GM18499 (cell line): ENCODE measurements at regions not wholly inside any gene's neighbourhood (a gene's known extent, or its start where the extent isn't known, plus 50 kb on each side); places are given as distances from the start of the nearest gene placed in this dataset.

Experiments used
- ATAC-seq: cut with Tn5 transposase; IDR thresholded peaks from one replicate; pipeline ENCODE4 v1.9.1; 2021; ENCODE audit warnings: moderate number of reproducible peaks; ENCODE audit not compliant: insufficient read depth, unreplicated experiment

DNA sequence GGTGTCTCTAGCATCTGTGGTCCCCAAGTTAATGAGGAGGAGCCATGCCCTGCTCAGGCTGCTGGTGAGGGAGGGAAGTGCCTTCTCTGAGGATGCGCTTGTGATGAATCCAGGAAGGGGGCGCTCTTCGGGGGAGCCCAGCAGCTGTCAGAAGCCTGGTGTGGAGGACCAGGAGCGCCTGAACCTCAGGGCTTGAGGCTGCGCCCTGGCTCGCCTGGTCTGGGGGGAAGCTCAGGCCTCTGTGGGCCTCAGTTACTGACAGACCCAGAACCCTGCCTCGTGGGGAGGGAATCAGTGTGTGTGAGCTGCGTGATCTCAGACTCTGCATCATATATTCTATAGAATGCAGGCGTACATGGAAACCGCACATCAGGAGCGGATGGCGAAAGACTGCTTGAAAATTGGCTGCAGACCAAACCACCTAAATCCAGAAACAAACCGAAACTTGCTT is 126.1 kb downstream of the SEC14L1 start:
- ATAC-seq, result no peak

DNA sequence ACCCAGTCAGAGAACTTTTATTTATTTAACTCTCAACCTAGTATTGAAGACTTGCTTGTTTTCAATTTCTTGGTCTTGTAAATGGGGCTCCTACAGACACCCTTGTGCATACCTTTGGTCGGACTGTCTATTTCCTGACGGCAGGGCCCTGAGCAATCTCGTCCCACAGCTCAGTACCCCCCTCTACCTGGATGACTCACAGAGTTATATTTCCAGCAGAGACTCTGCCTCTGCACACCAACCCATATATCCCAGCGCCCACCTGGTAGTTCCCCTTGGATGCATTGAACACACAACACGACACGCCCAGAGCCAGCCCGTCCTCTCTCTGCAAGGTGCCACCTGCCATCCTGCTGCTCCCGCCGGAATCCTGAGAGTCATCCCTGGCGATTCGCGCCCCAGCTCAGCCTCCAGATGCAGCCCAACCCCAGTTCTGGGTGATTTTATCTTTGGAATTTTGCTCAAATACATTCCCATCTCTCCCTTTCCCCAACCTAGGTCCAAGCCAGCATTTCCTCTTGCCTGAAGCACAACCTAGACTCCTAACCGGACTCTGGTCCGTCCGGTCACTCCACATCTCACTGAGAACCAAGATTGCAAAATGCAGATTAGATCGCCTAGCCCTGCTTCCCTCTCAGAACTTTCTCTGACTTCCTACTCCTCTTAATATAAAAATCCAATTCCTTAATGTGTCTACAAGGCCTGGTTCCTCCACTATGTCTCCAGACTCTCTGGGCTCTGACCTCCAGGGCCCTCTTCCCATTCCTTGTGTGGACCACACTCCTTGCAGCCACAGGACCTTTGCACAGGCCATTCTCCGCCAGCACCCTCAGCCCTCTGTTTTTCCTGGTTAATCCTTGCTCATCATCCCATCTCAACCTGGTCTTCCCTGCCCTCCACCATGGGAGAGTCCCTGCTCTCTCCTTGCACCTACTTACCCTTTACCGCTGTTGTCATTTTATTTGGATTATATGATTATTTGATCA is 129.2 kb downstream of the SEC14L1 start:
- no peak for ATAC-seq

DNA sequence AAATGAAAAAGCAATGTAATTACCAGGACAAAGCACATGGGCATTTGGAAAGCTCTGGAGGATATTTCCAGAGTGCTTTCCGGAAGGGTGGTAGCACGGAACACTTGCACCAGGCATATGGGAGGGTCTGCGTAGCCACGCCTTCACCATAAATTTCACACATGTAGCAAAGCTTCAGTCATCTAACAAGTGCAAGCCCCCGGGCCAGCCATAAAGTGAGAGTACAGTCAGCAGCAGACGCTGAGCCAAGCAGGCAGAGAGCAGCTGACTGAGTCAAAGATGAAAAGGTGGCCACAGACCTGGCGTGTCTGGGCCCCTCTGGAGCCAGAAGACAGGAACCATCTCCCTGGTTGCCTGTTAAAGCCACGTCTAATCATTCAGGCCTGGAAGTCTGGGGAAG is 130.6 kb downstream of the SEC14L1 start:
- ATAC-seq, result no peak

DNA sequence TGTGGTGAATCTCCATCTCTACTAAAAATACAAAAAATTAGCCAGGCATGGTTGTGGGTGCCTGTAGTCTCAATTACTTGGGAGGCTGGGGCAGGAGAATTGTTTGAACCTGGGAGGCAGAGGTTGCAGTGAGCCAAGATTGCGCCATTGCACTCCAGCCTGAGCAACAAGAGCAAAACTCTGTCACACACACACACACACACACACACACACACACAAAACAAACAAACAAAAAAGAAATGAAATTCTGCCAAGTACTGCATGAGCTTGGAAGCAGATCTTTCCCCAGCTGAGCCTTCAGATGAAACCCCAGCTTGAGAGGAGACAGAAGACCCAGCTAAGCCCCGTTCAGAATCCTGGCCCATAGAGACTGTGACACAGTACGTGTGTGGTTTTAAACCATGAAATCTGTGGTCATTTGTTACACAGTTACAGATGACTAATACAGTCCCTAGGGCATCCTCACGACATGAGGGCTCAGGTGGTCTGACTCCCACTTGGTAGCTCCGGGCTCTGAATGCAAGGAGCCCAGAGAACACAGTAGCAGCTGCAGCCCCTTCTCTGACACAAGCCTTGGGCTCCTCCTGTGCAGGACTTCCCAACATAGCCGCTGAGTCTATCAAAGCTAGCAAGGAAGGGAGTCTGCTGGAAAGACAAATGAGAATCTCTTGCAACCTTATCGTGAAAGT is 132.8 kb downstream of the SEC14L1 start:
- no peak for ATAC-seq

DNA sequence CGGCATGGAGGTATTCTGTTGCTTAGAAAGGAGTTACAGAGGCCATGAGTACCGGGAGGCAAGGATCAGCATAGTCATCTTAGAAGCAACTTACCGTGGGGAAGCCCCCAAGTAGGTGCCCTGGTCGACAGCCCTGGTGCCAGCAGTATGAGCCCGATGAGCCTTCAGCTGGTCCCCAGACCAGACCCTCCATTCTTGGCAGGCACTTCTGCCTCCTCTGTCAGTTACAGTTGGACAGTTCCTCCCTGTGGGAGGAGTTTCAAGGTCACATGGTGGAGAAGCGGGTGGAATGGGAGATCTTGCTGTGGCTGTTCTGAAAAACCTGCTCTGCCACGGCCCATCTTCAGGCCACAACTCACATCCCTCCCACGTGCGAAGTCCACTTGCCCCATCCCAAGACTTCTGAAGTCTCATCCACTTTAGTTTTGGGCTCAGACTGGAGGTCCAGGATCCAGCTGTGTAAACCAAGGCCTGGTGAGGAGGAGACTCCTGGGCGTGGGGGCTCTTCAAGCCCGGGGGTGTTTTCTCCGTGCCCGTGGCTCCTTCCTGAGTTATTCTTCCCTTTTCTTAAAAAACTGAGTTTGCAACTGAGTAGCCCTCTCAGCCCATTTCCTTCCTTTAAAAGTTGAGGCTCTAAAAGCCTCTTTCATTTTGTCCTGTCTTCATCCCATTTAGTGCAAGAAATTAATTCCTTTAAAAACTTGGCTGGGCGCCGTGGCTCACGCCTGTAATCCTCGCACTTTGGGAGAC is 133.5 kb downstream of the SEC14L1 start:
- ATAC-seq, result no peak

DNA sequence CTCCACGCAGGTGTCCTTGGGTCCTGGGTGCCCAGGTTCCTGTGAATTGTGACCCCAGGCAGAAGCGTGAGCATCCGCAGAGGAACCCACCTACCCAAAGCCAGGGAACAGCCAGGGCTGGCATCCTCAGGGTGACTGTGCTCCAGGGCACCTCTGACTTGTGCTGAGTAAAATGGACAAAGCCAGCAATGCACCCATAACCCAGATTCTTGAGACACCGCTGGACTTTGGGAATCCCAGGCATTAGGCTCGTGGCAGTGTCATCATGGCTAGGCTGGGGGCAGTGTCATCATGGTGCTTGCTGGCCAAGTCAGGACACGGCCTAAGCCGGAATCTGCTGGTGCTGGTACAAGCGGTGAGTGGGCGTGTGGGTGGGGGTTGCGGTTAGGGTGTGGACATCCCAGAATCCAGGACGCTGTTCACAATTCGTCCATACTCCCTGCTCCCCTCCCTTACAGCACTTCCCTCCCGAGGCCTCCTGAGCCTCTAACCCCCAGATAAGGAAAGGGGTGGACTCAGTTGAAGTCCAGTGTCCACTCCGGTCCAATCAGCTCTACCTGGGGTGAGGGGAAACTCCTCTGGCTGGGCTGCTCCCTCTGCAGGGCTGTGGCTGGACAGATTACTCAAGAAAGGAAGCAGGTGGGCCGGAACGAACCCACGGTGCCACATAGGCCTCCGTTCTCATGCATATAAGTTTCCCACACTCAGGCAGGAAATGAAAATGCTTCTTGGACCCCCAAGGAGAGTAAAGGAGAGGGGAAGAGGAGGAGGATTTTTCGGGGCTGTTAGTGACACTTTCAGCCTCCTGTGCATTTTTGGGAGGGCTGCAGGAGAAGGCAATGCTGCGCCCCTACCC is 138.9 kb downstream of the SEC14L1 start:
- no peak for ATAC-seq

DNA sequence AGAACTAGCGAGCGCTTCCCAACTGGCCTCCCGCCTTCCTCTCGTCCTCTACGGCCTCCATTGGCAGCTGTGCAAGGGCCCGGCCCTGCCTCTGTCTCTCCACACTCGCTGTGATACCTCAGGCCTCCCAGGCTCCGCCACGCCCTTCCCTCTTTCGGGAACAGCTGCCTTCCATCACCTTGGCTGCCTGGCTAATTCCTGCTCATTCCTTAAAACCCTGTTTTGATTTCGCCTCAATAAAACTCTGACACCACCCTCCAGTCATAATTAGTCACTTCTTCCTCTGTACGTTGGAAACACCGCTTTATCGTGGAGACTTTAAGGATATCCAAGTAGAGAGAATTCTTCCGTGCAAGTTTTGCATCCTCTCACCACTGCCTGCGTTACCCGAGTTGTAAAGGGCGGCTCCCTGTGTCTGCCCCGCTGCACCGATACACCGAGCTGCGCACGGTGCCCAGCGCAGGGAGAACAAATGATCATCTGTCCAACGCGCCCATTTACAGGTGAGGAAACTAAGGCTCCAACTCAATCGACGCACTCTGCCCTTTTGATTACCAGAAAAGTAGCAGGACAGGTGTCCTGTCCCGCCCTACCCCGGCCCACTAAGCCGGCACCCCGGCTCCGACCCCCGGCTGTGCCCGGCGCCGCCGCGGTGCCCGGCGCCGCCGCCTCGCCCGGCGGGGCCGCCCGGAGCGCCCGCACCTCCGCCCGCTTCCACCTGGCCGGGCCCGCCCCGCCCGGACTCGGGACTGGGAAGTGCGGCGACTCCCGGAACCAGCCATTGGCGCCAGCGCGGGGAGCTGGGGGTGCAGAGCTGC is 139.7 kb downstream of the SEC14L1 start:
- no peak for ATAC-seq

DNA sequence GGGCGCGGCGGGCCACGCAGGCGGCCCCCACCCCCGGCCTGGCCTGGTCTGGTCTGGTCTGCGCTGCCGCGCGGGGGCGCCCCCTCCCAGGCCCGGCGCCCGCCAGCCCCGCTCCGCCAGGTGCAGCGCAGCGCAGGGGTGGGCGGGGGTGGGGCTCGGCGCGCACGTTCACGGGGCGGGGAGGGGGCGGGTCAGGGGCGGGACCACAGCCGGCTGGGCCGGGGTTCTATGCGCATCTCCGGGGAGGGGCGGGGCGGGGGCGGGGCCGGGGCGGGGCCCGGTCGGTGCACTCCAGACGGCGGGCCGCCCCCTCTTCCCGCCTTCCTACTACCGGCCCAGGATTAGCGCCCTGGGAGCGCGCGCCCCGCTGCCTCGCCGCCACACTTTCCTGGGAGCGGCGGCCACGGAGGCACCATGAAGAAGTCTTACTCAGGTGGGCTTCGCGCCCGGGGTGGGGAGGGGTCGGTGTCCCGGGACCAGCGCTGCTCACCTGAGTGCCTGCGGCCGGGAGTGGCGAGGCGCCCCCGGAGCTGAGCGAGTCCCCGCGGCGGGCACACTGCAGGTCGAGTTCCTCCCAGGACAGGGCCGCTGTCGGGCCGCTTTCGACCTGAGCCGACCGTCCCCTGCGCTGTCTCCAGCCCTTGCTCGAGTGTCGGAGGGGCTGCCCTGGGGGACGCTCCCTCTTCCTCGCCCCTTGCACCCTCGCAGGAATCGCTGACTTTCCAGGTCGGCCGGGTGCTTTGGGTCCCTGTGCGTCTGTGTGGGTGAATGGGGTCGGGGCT is 140.5 kb downstream of the SEC14L1 start:
- ATAC-seq, result no peak

DNA sequence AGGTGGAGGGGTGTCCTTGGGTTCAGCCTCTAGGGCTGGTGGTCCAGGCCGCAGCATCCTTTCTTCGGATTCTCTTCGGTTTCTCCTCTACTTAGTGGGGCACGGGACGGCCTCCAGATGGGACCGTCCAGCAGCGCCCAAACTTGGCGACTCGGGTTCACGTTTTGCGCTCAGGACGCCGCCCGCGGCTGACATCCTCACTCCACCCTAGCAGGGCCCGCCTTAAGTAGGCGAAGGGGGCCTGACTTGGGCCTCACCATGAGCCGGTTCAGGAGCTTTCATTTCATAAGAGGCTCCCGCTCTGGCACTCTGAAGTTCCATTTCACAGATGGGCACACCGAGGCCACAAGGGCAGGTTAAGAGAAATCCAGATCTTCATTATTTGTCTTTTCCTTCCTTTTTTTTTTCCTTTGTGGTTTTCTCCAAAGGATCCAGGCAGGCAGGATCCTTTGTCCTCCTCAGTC is 141.2 kb downstream of the SEC14L1 start:
- ATAC-seq, result no peak

DNA sequence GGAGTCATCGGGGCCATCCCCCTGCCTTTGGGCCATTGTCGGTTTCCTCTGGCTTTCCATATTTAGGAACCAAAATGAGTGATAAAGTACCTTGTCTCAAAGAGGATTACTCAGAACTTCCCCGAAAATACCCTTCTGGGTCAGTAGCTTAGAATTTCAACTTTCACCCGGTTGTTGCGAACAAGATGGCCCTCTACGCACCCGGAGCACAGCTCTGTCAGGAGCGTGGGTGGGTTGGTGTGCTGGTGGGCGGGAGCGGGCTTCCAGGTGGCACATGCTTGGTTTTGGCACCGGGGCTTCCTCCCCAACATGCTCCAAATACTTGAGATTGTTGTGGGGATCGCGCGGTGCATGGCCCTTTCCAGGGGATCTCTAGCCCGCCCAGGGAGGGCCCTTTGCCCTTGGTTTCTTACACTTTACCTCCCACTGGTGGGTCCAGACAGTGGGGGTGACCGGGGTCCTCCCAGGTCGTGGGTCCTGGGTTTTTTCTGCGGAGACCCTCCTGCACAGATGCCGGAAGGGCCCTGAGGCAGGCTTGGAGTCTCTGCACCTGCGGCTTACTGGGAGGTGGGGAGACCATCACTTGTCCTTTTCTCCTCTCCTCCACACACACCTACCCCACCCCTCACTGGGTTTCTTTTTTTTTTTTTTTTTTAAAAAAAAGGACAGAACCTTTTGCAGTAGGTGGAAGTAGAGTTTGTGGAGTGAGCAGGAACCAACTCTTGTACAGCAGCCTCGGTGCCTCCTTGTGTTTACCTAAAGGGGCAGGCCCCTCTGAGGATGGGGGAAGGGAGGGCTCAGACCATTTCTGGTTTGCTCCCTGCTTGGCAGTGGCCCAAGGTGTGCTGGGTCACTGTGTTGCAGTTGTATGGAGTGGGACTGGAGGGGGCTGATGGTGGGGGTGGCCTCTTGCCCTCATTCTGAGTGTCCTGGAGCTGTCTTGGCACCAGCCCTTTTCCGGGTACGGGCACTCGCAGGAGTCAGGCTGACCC is 142.1 kb downstream of the SEC14L1 start:
- ATAC-seq, result no peak

DNA sequence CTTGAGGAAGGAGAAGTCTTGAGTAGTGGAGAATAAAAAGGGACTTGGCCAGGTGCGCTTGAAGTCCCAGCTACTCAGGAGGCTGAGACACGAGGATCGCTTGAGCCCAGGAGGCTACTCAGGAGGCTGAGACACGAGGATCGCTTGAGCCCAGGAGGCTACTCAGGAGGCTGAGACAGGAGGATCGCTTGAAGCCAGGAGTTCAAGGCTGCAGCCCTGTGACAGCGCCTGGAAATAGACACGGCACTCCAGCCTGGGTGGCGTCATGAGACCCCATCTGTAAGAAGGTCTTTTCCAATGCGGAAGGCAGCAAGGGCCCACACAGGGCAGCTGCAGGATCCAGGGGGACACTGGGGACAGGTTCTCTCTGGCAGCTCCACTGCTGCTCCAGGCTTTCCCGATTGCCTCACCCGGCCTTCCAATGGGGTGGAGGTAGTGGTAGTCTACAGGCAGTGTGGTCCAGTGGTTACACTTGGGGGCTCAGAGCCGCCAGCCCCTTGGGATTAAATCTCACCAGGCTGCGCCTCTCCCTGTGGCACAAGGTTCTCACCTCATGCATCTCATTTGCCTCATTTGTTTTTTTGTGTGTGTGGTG is 143.4 kb downstream of the SEC14L1 start:
- ATAC-seq, result no peak

DNA sequence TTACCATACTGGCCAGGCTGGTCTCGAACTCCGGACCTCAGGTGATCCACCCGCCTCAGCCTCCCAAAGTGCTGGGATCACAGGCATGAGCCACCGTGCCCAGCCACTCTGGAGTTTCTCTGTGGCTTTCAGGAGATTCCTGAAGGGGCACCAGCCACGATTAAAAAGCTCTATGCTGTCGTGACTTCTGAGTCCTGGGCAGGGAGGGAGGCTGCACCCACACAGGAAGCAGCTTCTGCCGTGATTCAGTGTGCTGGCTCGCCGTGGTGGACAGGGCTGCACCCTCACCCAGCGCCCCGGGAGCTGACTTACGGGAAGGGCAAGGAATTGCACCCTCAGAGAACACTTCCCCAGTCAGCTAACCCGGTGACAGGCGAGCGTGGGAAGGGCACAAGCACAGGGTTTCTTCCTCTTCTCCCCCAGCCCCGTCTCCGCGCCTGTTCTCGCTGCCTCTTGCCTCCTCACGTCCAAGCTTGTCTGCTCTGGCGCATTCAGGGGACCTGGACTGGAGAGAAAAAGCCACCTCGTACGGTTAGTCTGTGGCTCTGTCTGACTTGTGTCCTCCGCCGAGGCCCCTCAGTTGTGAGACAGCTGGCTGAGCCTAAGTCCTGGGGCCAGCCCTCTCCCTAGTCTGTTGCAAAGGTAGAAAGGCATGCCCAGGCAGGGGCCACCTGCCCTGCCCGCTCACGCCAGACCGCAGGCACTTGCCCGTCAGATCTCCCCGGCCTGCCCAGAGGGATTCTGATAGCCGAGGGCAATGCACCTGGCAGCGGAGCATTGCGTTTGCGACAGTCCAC is 145.0 kb downstream of the SEC14L1 start:
- ATAC-seq, result no peak

DNA sequence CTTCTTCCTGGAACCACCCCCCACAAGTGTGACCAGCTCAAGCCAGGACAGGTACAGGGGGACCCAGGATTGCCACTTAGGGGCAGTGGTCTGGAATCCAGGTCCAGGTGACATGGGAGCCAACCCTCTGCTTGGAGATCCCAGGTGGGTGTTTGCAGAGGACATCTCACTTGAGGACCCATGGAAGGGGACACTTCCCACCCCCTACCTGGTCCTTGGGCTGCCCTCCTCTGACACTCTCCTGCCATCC is 145.5 kb downstream of the SEC14L1 start:
- no peak for ATAC-seq

DNA sequence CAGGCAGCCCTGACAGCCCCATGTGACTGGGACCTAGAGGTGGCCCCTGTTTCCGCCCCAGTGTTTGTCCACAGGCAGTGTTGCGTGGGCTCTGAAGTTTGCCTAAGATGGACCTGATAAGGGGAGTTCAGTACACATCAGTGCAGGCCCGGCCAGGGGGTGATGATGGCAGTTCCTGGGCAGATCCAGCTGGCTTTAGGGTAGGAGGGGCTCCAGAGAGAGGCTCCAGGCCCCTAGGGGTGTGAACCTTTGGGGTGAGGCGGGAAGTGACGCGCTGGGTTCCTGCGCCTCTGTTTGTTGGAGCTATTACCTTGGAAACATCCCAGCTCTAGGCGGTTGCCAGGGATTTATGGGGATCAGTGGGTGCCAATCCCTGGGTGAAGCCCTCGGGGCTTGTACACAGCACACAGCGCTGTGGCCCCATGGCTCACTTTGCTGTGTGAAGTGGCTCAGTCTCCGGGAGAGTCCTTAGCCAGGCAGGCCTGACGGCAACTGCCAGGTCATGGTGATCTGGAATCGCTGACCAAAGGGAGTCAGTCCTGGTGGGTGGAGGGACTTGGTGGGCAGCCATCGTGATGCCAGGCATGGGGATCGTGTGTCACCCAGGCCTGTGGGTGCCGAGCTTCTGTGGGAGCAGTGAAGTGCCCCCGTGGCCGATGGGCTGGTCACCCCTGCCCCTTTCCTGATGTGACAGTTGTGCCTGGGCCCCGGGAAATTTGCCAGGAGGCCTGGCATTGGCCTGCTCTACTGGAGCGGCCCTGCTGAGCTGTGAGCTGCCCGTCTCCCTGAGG is 146.1 kb downstream of the SEC14L1 start:
- no peak for ATAC-seq

DNA sequence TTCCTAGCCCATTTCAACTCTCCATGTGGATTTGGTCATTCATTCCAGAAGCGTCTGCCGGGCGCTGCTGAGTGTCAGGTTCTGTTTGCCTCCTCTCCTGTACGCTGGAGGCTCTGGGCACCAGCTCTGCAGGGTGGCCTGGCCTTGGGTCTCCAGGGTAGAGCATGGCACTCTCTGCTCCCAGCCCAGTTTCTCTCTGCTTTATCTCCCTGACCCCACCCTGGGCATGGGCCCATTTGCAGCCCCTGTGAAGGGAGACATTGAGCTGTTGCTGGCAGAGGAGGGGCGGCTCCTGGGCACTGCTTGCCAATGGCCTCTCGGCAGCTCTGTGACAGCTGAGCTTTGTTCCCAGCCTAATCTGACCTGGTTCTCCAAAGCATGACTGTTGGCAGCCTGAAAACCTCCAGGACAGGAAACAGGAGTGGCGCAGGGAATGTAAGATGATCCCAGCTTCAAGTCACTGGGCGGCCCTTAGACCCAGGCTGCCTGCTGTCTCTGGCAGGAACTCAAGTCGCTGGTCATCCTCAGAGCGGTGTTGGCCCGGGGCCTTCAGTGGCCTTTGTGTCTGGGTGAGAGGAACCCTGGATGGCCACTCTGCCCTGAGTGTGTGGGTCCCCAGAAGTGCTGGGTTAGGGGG is 146.8 kb downstream of the SEC14L1 start:
- ATAC-seq, result no peak
